NCI-H2107 (cell line): ENCODE measurements at regions not wholly inside any gene's neighbourhood (a gene's known extent, or its start where the extent isn't known, plus 50 kb on each side); places are given as distances from the start of the nearest gene placed in this dataset.
"Not testable (repeated sequence)": the region's sequence is repeated elsewhere in the genome, so short reads cannot be mapped to it uniquely, and the experiment has no call there.

Experiments used
- DNase-seq: peaks from one replicate; lab custom pipeline; 2025; lab: John Stamatoyannopoulos, UW

- DNase-seq, result no peak
Observed at GRCh38 chrX:51151734-51152133, 180.9 kb upstream of the NUDT10 start.

DNA sequence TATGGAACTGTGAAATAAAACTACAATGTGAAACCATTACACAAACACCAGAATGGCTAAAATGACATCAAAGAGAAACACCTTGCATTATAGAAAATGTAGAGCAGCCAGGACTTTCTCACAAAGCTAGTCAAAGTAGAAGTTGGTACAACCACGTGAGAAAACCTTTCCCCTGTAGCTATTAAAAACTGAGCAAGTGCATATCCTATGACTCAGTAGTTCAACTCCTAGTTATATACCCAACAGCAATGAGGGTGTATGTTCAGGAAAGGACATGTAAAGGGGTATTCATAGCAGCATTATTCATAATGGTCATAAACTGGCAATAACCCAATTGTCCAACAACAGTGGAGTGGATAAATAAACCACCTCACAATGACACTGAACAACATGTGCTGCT lies 177.5 kb upstream of the NUDT10 start:
- no peak for DNase-seq

DNA sequence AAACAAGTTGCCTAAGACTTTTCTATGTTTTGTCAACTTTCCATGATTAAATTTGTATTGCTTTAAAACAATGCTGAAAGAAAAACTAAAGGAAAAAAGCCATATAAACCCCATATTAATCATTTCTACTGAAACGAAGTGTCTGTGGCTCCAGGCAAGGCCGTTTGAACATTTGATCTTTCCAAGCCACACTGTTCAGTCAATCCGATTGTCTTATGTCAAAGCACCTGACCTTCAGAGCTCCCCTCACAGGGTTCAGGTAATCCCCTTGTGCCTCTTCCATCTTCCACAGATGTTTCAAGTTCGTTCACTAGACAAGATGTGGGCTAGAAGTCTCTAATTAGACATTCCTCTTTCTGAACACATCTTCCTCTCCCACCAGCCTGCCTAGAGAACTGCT lies 177.1 kb upstream of the NUDT10 start:
- no peak for DNase-seq

- DNase-seq, result no peak
Observed at GRCh38 chrX:51158231-51158630, 174.4 kb upstream of the NUDT10 start.

GRCh38 chrX:51159378-51159777 lies 173.2 kb upstream of the NUDT10 start:
- DNase-seq, result not testable (repeated sequence)

- no peak for DNase-seq
Observed at GRCh38 chrX:51163730-51164129, 168.9 kb upstream of the NUDT10 start.

GRCh38 chrX:51178356-51178900 lies 154.2 kb upstream of the NUDT10 start:
- DNase-seq, result not testable (repeated sequence)

GRCh38 chrX:51179805-51180204 lies 152.8 kb upstream of the NUDT10 start:
- DNase-seq, result not testable (repeated sequence)

GRCh38 chrX:51182545-51182944 lies 150.1 kb upstream of the NUDT10 start:
- no peak for DNase-seq

- DNase-seq, result no peak
Observed at GRCh38 chrX:51192104-51192503, 140.5 kb upstream of the NUDT10 start.

- no peak for DNase-seq
Observed at GRCh38 chrX:51215266-51215665, 117.4 kb upstream of the NUDT10 start.

DNA sequence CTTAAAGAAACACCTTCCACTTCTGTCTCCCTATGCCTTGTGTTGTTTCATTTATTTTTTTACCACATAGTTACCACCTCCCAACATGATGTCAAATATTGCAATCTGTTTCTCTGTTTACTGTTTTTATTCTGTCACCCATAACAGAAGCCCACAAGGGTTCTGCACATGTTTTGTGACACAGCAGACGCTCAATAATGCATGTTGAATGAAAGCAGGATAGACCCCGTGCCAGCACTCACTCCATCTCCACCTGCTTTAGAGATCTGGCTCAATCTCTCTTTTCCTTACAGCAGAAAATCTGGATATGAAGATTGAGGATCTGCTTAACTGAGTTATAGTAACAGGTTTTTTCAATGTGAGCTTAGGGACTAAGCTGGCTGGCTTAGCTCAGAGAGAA lies 116.8 kb upstream of the NUDT10 start:
- DNase-seq, result no peak

- DNase-seq, result no peak
Observed at GRCh38 chrX:51242212-51242611, 90.4 kb upstream of the NUDT10 start.

- DNase-seq, result no peak
Observed at GRCh38 chrX:51257490-51257889, 75.1 kb upstream of the NUDT10 start.

GRCh38 chrX:51262271-51262670 lies 70.4 kb upstream of the NUDT10 start:
- not testable (repeated sequence) for DNase-seq

DNA sequence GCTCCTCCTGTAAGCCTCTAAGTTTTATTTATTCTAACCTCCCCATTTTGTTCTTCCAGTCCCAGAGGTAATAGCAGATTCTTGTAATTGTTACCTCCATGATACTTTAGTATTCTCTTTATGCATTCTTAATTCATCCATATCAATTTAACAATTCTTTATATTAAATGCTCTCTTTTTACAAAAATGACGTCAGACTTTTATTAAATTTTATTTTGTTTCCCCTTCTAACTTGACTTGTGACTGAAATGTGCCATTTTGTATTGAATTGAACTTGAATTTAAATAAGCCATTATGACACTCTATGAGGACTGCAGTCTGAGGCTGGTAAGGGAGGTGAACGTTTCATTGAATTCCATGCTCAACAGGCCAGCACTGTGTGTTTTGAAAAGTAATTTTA lies 60.0 kb upstream of the NUDT10 start:
- DNase-seq, result no peak

GRCh38 chrX:51281758-51282318 lies 50.8 kb upstream of the NUDT10 start:
- no peak for DNase-seq
